ENCODE measurements at regions not wholly inside any gene's neighbourhood (a gene's known extent, or its start where the extent isn't known, plus 50 kb on each side); places are given as distances from the start of the nearest gene placed in this dataset.

- no peaks in the 10 kb centered on the region for H3K36me3 ChIP-seq (ENCODE audit: control insufficient read depth in 1 of 2, insufficient read depth in 2 of 2, low read length in 2 of 2)
- no peaks in the 10 kb centered on the region for H3K9me3 ChIP-seq (ENCODE audit: control insufficient read depth in 1 of 2, insufficient read depth in 1 of 2, low read depth in 1 of 2, low read length in 2 of 2)
- H3K27ac ChIP-seq (ENCODE audit: low read depth, low read length), result no peak overlapping the region
- no peaks in the 10 kb centered on the region for H3K79me2 ChIP-seq (ENCODE audit: insufficient read depth, low read length)
- no TSS peak for BruUV-seq (replicated peaks)
- no peaks in the 10 kb centered on the region for H3K4me1 ChIP-seq (ENCODE audit: control insufficient read depth in 1 of 2, insufficient read depth in 2 of 2, low read length in 2 of 2)
- ChIA-PET CTCF (no interaction called here), RAD21 (ENCODE audit: low non-redundant PET in 1 of 2, low total read pairs in 2 of 2, uncharacterized antibody in 2 of 2, unreplicated experiment in 2 of 2) (no interaction called here), POLR2A (no interaction called here)
- H3K4me2 ChIP-seq (ENCODE audit: low read length), result no peak overlapping the region
- no peak for DNase-seq (ENCODE audit: low read depth, low spot score)
- intact Hi-C loops (cut with micrococcal nuclease), result no loop called here
- no peak overlapping the region for H3K9ac ChIP-seq (ENCODE audit: low read length)
- H4K20me1 ChIP-seq (ENCODE audit: insufficient read depth), result no peaks in the 10 kb centered on the region
- no peak overlapping the region for H3K4me3 ChIP-seq (replicated peaks in 1 of 2; ENCODE audit: low read depth in 1 of 2, low read length in 2 of 2)
- no peaks in the 10 kb centered on the region for H3K9me2 ChIP-seq (ENCODE audit: insufficient read depth)
- H2AFZ ChIP-seq (ENCODE audit: low read depth, low read length, poor library complexity, severe bottlenecking), result no peak overlapping the region
- TF ChIP-seq MAX (IDR thresholded peaks at IDR 0.05) (no peak), CEBPB (IDR thresholded peaks at IDR 0.05; ENCODE audit: low read depth) (no peak)
- peaks cover 60% of the 10 kb centered on the region for H3K27me3 ChIP-seq (ENCODE audit: insufficient read depth, low read length)
- no peak for ATAC-seq
Measured at GRCh38 chr10:128364631-128365030, 238.4 kb upstream of the MKI67 start.

- H3K79me2 ChIP-seq (ENCODE audit: insufficient read depth, low read length), result no peaks in the 10 kb centered on the region
- intact Hi-C loops (cut with micrococcal nuclease), result no loop called here
- peaks cover 64% of the 10 kb centered on the region for H3K27me3 ChIP-seq (ENCODE audit: insufficient read depth, low read length)
- CTCF ChIA-PET, result no interaction called here
- H3K36me3 ChIP-seq (ENCODE audit: control insufficient read depth in 1 of 2, insufficient read depth in 2 of 2, low read length in 2 of 2), result no peaks in the 10 kb centered on the region
- POLR2A ChIA-PET, result no interaction called here
- H3K9me2 ChIP-seq (ENCODE audit: insufficient read depth), result no peaks in the 10 kb centered on the region
- no peak overlapping the region for H3K27ac ChIP-seq (ENCODE audit: low read depth, low read length)
- ATAC-seq, result no peak
- no peak overlapping the region for H2AFZ ChIP-seq (ENCODE audit: low read depth, low read length, poor library complexity, severe bottlenecking)
- TF ChIP-seq SIN3A (IDR thresholded peaks at IDR 0.05; ENCODE audit: low read depth) (no peak), ZFX (IDR thresholded peaks at IDR 0.05) (no peak), CEBPB (IDR thresholded peaks at IDR 0.05; ENCODE audit: low read depth) (no peak), TCF7L2 (IDR thresholded peaks at IDR 0.05; ENCODE audit: borderline replicate concordance, extremely low read depth, insufficient read depth, insufficient read length) (no peak), YY1 (IDR thresholded peaks at IDR 0.05; ENCODE audit: extremely low read depth, insufficient replicate concordance, low read depth, low read length) (no peak), CTCF (IDR thresholded peaks at IDR 0.05 in 2 of 3, conservative IDR thresholded peaks at IDR 0.05 in 1 of 3; ENCODE audit: borderline replicate concordance in 1 of 3, insufficient read depth in 1 of 3, low read depth in 2 of 3, low read length in 2 of 3) (no peak), RAD21 (IDR thresholded peaks at IDR 0.05; ENCODE audit: low read depth) (no peak), ZBTB33 (IDR thresholded peaks at IDR 0.05; ENCODE audit: extremely low read depth, insufficient replicate concordance, low read length) (no peak), ZNF274 (IDR thresholded peaks at IDR 0.05; ENCODE audit: low read depth, low read length) (no peak)
- no peaks in the 10 kb centered on the region for H3K9me3 ChIP-seq (ENCODE audit: control insufficient read depth in 1 of 2, insufficient read depth in 1 of 2, low read depth in 1 of 2, low read length in 2 of 2)
- RAD21 ChIA-PET (ENCODE audit: low non-redundant PET in 1 of 2, low total read pairs in 2 of 2, uncharacterized antibody in 2 of 2, unreplicated experiment in 2 of 2), result no interaction called here
- H3K9ac ChIP-seq (ENCODE audit: low read length), result no peak overlapping the region
- H3K4me1 ChIP-seq (ENCODE audit: control insufficient read depth in 1 of 2, insufficient read depth in 2 of 2, low read length in 2 of 2), result no peaks in the 10 kb centered on the region
- no peak overlapping the region for H3K4me3 ChIP-seq (replicated peaks in 1 of 2; ENCODE audit: low read depth in 1 of 2, low read length in 2 of 2)
- H4K20me1 ChIP-seq (ENCODE audit: insufficient read depth), result no peaks in the 10 kb centered on the region
- BruUV-seq (replicated peaks), result no TSS peak
- H3K4me2 ChIP-seq (ENCODE audit: low read length), result no peak overlapping the region
- DNase-seq (ENCODE audit: low read depth, low spot score), result no peak
Measured at GRCh38 chr10:128365156-128365725, 239.0 kb upstream of the MKI67 start.
